GM13977 (cell line): ENCODE measurements at regions not wholly inside any gene's neighbourhood (a gene's known extent, or its start where the extent isn't known, plus 50 kb on each side); places are given as distances from the start of the nearest gene placed in this dataset.

Experiments used
- DNase-seq: peaks from one replicate; pipeline ENCODE4 v3.0.0; 2012; ENCODE audit warnings: low spot score
- CTCF ChIP-seq: IDR thresholded peaks from 2 replicates; pipeline ENCODE4 v1.5.1; 2012; ENCODE audit warnings: mild to moderate bottlenecking, control low read depth; ENCODE audit not compliant: insufficient read depth; ENCODE audit errors: extremely low read depth, missing control alignments
- in situ Hi-C: fragments of 300-500 bp; cut with MboI; formaldehyde crosslinking; loops from one replicate; pipeline ENCODE4 v1.12.0; 2022; ENCODE audit warnings: low sequenced_read_pairs, low pct_unique_long_range_greater_than_20kb, mixed read lengths, inconsistent platforms; ENCODE audit not compliant: unreplicated experiment

GRCh38 chr4:110730318-110730717, 107.4 kb upstream of the PITX2 start:
- no peak for TF ChIP-seq CTCF
- no peak for DNase-seq
- in situ Hi-C loops, result no loop called here

- in situ Hi-C loops, result no loop called here
- DNase-seq, result no peak
- TF ChIP-seq CTCF, result no peak
Observed at GRCh38 chr4:110733901-110734300, 111.0 kb upstream of the PITX2 start.

- no peak for DNase-seq
- in situ Hi-C loops, result no loop called here
- no peak for TF ChIP-seq CTCF
Observed at GRCh38 chr4:110735686-110736085, 112.8 kb upstream of the PITX2 start.

GRCh38 chr4:110737931-110738330, 115.1 kb upstream of the PITX2 start:
- no peak for DNase-seq
- no peak for TF ChIP-seq CTCF
- in situ Hi-C loops, result no loop called here

- no peak for DNase-seq
- no peak for TF ChIP-seq CTCF
- in situ Hi-C loops, result no loop called here
Observed at GRCh38 chr4:110742143-110742542, 119.3 kb upstream of the PITX2 start.

GRCh38 chr4:110748071-110748470, 125.2 kb upstream of the PITX2 start:
- DNase-seq, result no peak
- TF ChIP-seq CTCF, result no peak
- in situ Hi-C loops, result no loop called here

GRCh38 chr4:110751183-110751582, 128.3 kb upstream of the PITX2 start:
- TF ChIP-seq CTCF, result no peak
- in situ Hi-C loops, result no loop called here
- no peak for DNase-seq
